SK-N-SH (cell line): ENCODE measurements at regions not wholly inside any gene's neighbourhood (a gene's known extent, or its start where the extent isn't known, plus 50 kb on each side); places are given as distances from the start of the nearest gene placed in this dataset.

ENCODE experiments used
- CHD2 ChIP-seq: fragments of 150-350 bp; IDR thresholded peaks from 2 replicates; pipeline ENCODE4 v1.6.1; 2018; ENCODE audit warnings: low read length; ENCODE audit not compliant: partially characterized antibody
- CTCF ChIP-seq: fragments of 200-600 bp; sonication (generic); IDR thresholded peaks from 2 replicates; pipeline ENCODE4 v1.6.1; 2017; ENCODE audit warnings: antibody characterized with exemption, mild to moderate bottlenecking, moderate library complexity
- EP300 ChIP-seq, 2 experiments: IDR thresholded peaks; 2 replicates each; pipeline versions ENCODE4 v1.4.0 to v1.6.1; 2012; ENCODE audit warnings: borderline replicate concordance in 1 of 2, low read depth in 1 of 2, low read length in 1 of 2
- FOXJ3 ChIP-seq: sonication (generic); formaldehyde crosslinking; IDR thresholded peaks from 2 replicates; pipeline ENCODE4 v1.5.1; 2020; ENCODE audit warnings: mild to moderate bottlenecking, missing genetic modification reagents
- GABPA ChIP-seq: IDR thresholded peaks from 2 replicates; pipeline ENCODE4 v1.4.0; 2012; ENCODE audit warnings: low read depth, mild to moderate bottlenecking
- JUND ChIP-seq: IDR thresholded peaks from 2 replicates; pipeline ENCODE4 v1.4.0; 2012
- SIN3A ChIP-seq: IDR thresholded peaks from 2 replicates; pipeline ENCODE4 v1.6.1; 2012; ENCODE audit warnings: low read depth, mild to moderate bottlenecking, low read length, moderate library complexity, borderline replicate concordance
- SMC3 ChIP-seq: IDR thresholded peaks from 2 replicates; pipeline ENCODE4 v1.6.1; 2012; ENCODE audit warnings: low read depth, low read length, improper control_type of control experiment
- USF2 ChIP-seq: fragments of 150-350 bp; IDR thresholded peaks from 2 replicates; pipeline ENCODE4 v1.6.1; 2017; ENCODE audit warnings: antibody characterized with exemption, low read length, low read depth, borderline replicate concordance

- no peak for TF ChIP-seq EP300 (IDR thresholded peaks at IDR 0.05; ENCODE audit: borderline replicate concordance in 1 of 2, low read depth in 1 of 2, low read length in 1 of 2)
- no peak for TF ChIP-seq CTCF
- TF ChIP-seq SIN3A, result no peak
- TF ChIP-seq FOXJ3 (CRISPR knock-in tag), result no peak
- TF ChIP-seq USF2, result no peak
- TF ChIP-seq GABPA, result no peak
- TF ChIP-seq JUND, result no peak
- TF ChIP-seq SMC3, result no peak
- no peak for TF ChIP-seq CHD2
Observed at GRCh38 chr7:11931307-11931706, 99.3 kb upstream of the THSD7A start.
